HG02981 (cell line): ENCODE measurements at regions not wholly inside any gene's neighbourhood (a gene's known extent, or its start where the extent isn't known, plus 50 kb on each side); places are given as distances from the start of the nearest gene placed in this dataset.
A peak's percentile ranks its signal among the peaks of the same experiment; 100 is the strongest.

Experiments
- ATAC-seq: cut with Tn5 transposase; IDR thresholded peaks from one replicate; pipeline ENCODE4 v1.9.1; 2021; ENCODE audit warnings: mild to moderate bottlenecking, moderate library complexity; ENCODE audit not compliant: unreplicated experiment

DNA sequence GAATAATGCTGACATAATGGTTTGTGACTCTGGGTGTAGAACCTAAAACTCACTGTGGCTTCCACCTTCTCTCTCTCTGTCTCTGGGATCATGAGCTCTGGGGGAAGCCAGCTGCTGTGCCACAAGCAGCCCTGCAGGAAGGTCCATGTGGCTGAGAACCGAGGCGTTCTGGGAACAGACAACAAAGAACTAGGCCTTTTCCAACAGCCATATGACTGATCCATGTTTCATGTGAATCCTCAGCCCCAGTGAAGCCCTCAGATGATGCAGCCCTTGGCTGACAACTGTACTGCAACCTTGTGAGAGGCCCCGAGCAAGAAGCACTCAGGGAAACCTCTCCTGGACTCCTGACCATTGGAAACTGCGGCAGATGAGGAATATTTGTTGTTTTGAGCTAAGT lies 56.6 kb downstream of the HLA-G start:
- ATAC-seq: no peak

DNA sequence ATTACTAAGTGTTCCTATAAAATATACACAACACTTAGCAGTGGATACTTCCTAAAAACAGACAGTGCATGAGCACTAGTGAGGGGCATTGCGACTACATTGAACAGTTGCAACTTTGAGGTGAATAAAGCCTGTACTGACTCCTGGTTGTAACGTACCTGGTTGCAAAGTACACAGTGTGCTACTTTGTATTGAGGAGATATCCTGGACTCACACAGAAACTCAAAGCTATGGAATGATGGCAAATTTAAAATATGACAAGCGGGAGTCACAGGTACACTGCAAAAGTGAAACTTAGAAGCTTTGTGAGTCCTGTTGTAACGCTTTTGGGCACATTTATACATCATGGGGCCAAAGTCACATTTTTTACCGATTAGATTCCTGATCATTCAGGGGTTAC lies 55.6 kb upstream of the HLA-A start:
- ATAC-seq: no peak

DNA sequence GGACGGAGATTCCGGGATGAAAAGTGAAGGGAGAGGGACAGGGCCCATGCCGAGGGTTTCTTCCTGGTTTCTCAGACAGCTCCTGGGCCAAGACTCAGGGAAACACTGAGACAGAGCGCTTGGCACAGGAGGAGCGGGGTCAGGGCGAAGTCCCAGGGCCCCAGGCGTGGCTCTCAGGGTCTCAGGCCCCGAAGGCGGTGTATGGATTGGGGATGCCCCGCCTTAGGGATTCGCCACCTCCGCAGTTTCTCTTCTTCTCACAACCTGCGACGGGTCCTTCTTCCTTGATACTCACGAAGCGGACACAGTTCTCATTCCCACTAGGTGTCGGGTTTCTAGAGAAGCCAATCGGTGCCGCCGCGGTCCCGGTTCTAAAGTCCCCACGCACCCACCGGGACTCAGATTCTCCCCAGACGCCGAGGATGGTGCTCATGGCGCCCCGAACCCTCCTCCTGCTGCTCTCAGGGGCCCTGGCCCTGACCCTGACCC lies 55.0 kb upstream of the HLA-A start:
- peak; percentile 12 for ATAC-seq

DNA sequence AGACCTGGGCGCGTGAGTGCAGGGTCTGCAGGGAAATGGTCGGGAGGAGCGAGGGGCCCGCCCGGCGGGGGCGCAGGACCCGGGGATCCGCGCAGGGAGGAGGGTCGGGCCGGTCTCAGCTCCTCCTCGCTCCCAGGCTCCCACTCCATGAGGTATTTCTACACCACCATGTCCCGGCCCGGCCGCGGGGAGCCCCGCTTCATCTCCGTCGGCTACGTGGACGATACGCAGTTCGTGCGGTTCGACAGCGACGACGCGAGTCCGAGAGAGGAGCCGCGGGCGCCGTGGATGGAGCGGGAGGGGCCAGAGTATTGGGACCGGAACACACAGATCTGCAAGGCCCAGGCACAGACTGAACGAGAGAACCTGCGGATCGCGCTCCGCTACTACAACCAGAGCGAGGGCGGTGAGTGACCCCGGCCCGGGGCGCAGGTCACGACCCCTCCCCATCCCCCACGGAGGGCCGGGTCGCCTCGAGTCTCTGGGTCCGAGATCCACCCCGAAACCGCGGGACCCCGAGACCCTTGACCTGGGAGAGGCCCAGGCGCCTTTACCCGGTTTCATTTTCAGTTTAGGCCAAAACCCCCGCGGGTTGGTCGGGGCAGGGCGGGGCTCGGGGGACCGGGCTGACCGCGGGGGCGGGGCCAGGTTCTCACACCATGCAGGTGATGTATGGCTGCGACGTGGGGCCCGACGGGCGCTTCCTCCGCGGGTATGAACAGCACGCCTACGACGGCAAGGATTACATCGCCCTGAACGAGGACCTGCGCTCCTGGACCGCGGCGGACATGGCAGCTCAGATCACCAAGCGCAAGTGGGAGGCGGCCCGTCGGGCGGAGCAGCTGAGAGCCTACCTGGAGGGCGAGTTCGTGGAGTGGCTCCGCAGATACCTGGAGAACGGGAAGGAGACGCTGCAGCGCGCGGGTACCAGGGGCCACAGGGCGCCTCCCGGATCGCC lies 54.2 kb upstream of the HLA-A start:
- ATAC-seq: peak; percentile 70
